Esophagus muscularis mucosa (tissue), 3 donors: ENCODE measurements at regions not wholly inside any gene's neighbourhood (a gene's known extent, or its start where the extent isn't known, plus 50 kb on each side); places are given as distances from the start of the nearest gene placed in this dataset.

Source experiments
- POLR2A ChIP-seq: fragments of 450-650 bp; IDR thresholded peaks from one replicate; pipeline ENCODE4 v1.6.1; 2017; ENCODE audit warnings: antibody characterized with exemption, moderate library complexity, mild to moderate bottlenecking, low read depth
- TF ChIP-seq, protein P1 (sequence below), 3 experiments: fragments of 200-600 bp in 2 of 3; fragments of 450-650 bp in 1 of 3; sonication (generic) in 2 of 3; IDR thresholded peaks; one replicate each; pipeline ENCODE4 v1.5.1; 2017 to 2019; ENCODE audit warnings: antibody characterized with exemption in 3 of 3, mild to moderate bottlenecking in 2 of 3, moderate library complexity in 1 of 3

DNA sequence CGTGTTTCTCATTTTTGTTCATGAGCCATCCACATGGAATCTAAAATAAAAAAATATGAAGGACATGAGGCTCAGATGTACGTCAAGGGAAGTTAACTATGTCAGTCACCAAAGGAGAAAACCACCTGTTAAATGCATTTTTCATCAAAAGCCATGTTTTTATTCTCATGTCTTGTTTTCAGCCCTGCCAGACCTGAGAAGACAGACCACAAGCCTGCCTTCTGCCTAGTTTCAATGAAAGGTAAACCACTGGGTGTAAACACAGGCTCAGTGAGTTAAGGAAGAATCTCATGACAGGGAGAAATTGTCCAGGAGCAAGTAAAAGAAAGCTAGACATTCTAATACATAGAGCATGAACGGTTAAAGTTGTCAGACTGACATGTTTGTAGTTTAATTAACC is 52.3 kb upstream of the TNIP3 start:
- TF ChIP-seq, protein P1, sequence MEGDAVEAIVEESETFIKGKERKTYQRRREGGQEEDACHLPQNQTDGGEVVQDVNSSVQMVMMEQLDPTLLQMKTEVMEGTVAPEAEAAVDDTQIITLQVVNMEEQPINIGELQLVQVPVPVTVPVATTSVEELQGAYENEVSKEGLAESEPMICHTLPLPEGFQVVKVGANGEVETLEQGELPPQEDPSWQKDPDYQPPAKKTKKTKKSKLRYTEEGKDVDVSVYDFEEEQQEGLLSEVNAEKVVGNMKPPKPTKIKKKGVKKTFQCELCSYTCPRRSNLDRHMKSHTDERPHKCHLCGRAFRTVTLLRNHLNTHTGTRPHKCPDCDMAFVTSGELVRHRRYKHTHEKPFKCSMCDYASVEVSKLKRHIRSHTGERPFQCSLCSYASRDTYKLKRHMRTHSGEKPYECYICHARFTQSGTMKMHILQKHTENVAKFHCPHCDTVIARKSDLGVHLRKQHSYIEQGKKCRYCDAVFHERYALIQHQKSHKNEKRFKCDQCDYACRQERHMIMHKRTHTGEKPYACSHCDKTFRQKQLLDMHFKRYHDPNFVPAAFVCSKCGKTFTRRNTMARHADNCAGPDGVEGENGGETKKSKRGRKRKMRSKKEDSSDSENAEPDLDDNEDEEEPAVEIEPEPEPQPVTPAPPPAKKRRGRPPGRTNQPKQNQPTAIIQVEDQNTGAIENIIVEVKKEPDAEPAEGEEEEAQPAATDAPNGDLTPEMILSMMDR (IDR thresholded peaks at IDR 0.05): no peak
- no peak for TF ChIP-seq POLR2A
